Trophoblast cell (in vitro differentiated cells and primary cell): ENCODE measurements at regions not wholly inside any gene's neighbourhood (a gene's known extent, or its start where the extent isn't known, plus 50 kb on each side); places are given as distances from the start of the nearest gene placed in this dataset.
A peak's percentile ranks its signal among the peaks of the same experiment; 100 is the strongest.

Experiments
- DNase-seq, 2 donors: peaks; one replicate each; pipeline ENCODE4 v3.0.0-alpha.2; 2016
- H2AFZ ChIP-seq: 2 replicates; pipeline ENCODE4 v1.6.1; 2013; ENCODE audit warnings: low read length, moderate library complexity, mild to moderate bottlenecking; ENCODE audit not compliant: insufficient read depth, poor library complexity
- H2AK5ac ChIP-seq: 2 replicates; pipeline ENCODE4 v1.6.1; 2013; ENCODE audit warnings: mild to moderate bottlenecking, low read length
- H2BK120ac ChIP-seq: 2 replicates; pipeline ENCODE4 v1.6.1; 2013; ENCODE audit warnings: low read length, mild to moderate bottlenecking, moderate library complexity; ENCODE audit not compliant: insufficient read depth, poor library complexity
- H2BK12ac ChIP-seq: 2 replicates; pipeline ENCODE4 v1.6.1; 2013; ENCODE audit warnings: mild to moderate bottlenecking, low read length, moderate library complexity
- H2BK5ac ChIP-seq: 2 replicates; pipeline ENCODE4 v1.6.1; 2013; ENCODE audit warnings: low read length, low read depth, moderate library complexity, mild to moderate bottlenecking; ENCODE audit not compliant: poor library complexity
- H3K14ac ChIP-seq: 2 replicates; pipeline ENCODE4 v1.6.1; 2013; ENCODE audit warnings: mild to moderate bottlenecking, low read length
- H3K18ac ChIP-seq: 2 replicates; pipeline ENCODE4 v1.6.1; 2013; ENCODE audit warnings: mild to moderate bottlenecking, low read length
- H3K23ac ChIP-seq: 2 replicates; pipeline ENCODE4 v1.6.1; 2013; ENCODE audit warnings: low read length
- H3K27ac ChIP-seq: 2 replicates; pipeline ENCODE4 v1.5.1; 2013; ENCODE audit warnings: low read depth, mild to moderate bottlenecking, inconsistent platforms, low read length, moderate library complexity
- H3K27me3 ChIP-seq: 2 replicates; pipeline ENCODE4 v1.6.1; 2013; ENCODE audit warnings: inconsistent platforms, mild to moderate bottlenecking, low read length, moderate library complexity; ENCODE audit not compliant: insufficient read depth
- H3K36me3 ChIP-seq, 2 experiments: 1 replicate in 1 of 2; 2 replicates in 1 of 2; pipeline ENCODE4 v1.6.1; 2013; ENCODE audit warnings: low read length in 2 of 2, mild to moderate bottlenecking in 2 of 2, moderate library complexity in 1 of 2; ENCODE audit not compliant: insufficient read depth in 2 of 2, control insufficient read depth in 1 of 2
- H3K4ac ChIP-seq: 2 replicates; pipeline ENCODE4 v1.6.1; 2013; ENCODE audit warnings: low read depth, mild to moderate bottlenecking, low read length, moderate library complexity
- H3K4me1 ChIP-seq, 2 experiments: 1 replicate in 1 of 2; 2 replicates in 1 of 2; pipeline ENCODE4 v1.6.1; 2013; ENCODE audit warnings: low read length in 2 of 2, mild to moderate bottlenecking in 2 of 2, moderate library complexity in 1 of 2; ENCODE audit not compliant: insufficient read depth in 2 of 2, control insufficient read depth in 1 of 2
- H3K4me2 ChIP-seq: 2 replicates; pipeline ENCODE4 v1.6.1; 2013; ENCODE audit warnings: inconsistent platforms, mild to moderate bottlenecking, low read length, moderate library complexity
- H3K4me3 ChIP-seq: 2 replicates; pipeline ENCODE4 v1.5.1; 2013; ENCODE audit warnings: mild to moderate bottlenecking, low read depth, low read length, inconsistent platforms
- H3K79me1 ChIP-seq: one replicate; pipeline ENCODE4 v1.6.1; 2013; ENCODE audit warnings: low read length
- H3K79me2 ChIP-seq: 2 replicates; pipeline ENCODE4 v1.6.1; 2013; ENCODE audit warnings: low read length, mild to moderate bottlenecking; ENCODE audit not compliant: control insufficient read depth, insufficient read depth, poor library complexity
- H3K9ac ChIP-seq: 2 replicates; pipeline ENCODE4 v1.6.1; 2013; ENCODE audit warnings: mild to moderate bottlenecking, low read length
- H3K9me3 ChIP-seq: 2 replicates; pipeline ENCODE4 v1.6.1; 2013; ENCODE audit warnings: low read depth, mild to moderate bottlenecking, control low read depth, inconsistent platforms, low read length; ENCODE audit not compliant: insufficient read depth
- H4K12ac ChIP-seq: 2 replicates; pipeline ENCODE4 v1.6.1; 2013; ENCODE audit warnings: low read depth, mild to moderate bottlenecking, low read length, moderate library complexity
- H4K8ac ChIP-seq: 2 replicates; pipeline ENCODE4 v1.6.1; 2013; ENCODE audit warnings: low read depth, mild to moderate bottlenecking, low read length, moderate library complexity
- H4K91ac ChIP-seq: one replicate; pipeline ENCODE4 v1.6.1; 2013; ENCODE audit warnings: low read depth, mild to moderate bottlenecking, low read length, moderate library complexity
- WGBS: extraction: QIAGEN DNeasy Blood & Tissue Kit; methylation state at CpG from one replicate; pipeline ENCODE4 v1.1.7; 2013; ENCODE audit warnings: missing lambda C conversion rate; ENCODE audit not compliant: insufficient read length, insufficient coverage; ENCODE audit errors: extremely low coverage; 5-methylcytosine and 5-hydroxymethylcytosine counted together

DNA sequence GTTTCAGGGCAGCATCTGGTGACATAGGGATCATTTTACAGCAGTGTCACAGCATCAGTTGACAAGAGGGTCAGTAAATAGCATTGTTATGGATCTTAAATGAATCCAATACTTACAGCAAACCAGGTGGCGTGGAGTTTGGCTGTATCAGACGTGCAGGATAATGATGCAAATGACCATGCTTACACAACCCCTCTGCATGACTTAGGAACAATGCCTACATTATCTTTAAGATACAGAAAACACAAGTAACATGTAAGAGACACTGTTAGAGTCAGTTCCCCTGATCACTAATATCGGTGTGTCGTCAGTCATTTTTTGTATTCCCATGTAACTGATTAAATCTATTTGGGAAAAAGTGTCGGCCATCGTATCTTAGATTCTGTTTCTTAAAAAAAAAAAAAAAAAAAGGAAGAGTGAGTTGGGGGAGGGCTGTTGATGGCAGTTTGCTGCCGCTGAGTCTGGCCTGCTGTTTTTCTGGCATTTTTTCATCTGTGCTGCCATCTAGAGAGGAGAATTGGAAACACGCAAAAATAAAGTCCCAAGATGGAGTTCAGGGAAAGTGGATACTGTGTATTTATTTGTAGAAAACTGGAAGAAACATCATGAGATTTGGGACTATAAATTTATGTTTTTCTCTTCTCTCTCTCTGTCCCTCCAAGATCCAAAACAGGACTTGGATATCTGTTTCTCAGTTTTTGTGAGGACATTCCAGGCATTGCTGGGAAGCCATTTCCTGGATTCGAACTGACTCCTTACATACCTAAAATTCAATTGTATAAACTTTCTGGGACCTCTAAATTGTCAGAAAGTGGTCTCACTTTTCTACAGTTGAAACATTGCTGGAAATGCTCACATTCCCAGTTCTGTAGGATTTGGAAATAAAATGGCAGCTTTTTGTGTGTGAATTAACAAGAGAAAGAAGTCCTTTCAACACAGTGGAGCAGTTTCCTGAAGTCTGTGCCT, 60.3 kb upstream of the AGPS start:
- no peak overlapping the region for H3K4ac ChIP-seq
- no peak overlapping the region for H4K12ac ChIP-seq
- H3K27ac ChIP-seq: peak overlapping the region; percentile 51
- no CpG with 5 or more reads among the region's 9 CpGs for WGBS
- no peak overlapping the region for H2AK5ac ChIP-seq
- no peak overlapping the region for H2BK12ac ChIP-seq
- H3K36me3 ChIP-seq: peaks cover 0 to 2% of the 10 kb centered on the region in 2 experiments
- peak overlapping the region; percentile 33 for H3K4me2 ChIP-seq
- no peak overlapping the region for H3K14ac ChIP-seq
- no peak overlapping the region for H3K23ac ChIP-seq
- H2BK120ac ChIP-seq: no peak overlapping the region
- H2AFZ ChIP-seq: no peak overlapping the region
- no peaks in the 10 kb centered on the region for H3K79me2 ChIP-seq
- peak; percentile 22 to 77 for DNase-seq
- H3K9ac ChIP-seq: no peak overlapping the region
- no peaks in the 10 kb centered on the region for H3K79me1 ChIP-seq
- no peak overlapping the region for H3K18ac ChIP-seq
- H3K27me3 ChIP-seq: no peaks in the 10 kb centered on the region
- H4K8ac ChIP-seq: peak overlapping the region; percentile 17
- H2BK5ac ChIP-seq: no peak overlapping the region
- H3K4me1 ChIP-seq: peaks cover 0 to 6% of the 10 kb centered on the region in 2 experiments
- H4K91ac ChIP-seq: no peak overlapping the region
- H3K9me3 ChIP-seq: no peaks in the 10 kb centered on the region
- H3K4me3 ChIP-seq: no peak overlapping the region

DNA sequence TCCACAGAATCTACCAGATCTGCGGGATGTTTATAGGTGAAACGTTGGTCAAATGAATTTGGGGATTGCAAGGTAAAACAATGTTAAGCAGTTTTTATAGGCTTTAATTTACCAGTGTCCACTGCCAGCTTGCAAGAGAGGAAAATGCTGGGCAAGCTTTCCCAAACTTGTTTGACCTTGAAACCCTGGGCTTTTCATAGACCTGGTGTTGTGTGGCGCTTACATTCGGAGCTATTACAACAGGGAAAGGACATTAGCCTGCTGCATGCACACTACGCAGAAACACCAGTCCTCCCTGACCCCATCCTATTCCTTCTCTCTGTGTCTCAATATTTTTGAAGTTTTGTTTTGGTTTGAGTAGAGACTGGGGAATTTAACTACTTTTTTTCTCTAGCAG, 59.6 kb upstream of the AGPS start:
- no peak overlapping the region for H2AK5ac ChIP-seq
- peaks cover 0 to 2% of the 10 kb centered on the region in 2 experiments for H3K36me3 ChIP-seq
- no peak overlapping the region for H3K14ac ChIP-seq
- H3K27me3 ChIP-seq: no peaks in the 10 kb centered on the region
- no peak overlapping the region for H2AFZ ChIP-seq
- H3K4me3 ChIP-seq: no peak overlapping the region
- H2BK120ac ChIP-seq: peak overlapping the region; percentile 88
- H3K4me2 ChIP-seq: no peak overlapping the region
- H3K79me1 ChIP-seq: no peaks in the 10 kb centered on the region
- H4K8ac ChIP-seq: peak overlapping the region; percentile 17
- H2BK5ac ChIP-seq: no peak overlapping the region
- no peaks in the 10 kb centered on the region for H3K9me3 ChIP-seq
- no CpG with 5 or more reads among the region's 5 CpGs for WGBS
- H3K79me2 ChIP-seq: no peaks in the 10 kb centered on the region
- H3K4ac ChIP-seq: no peak overlapping the region
- H4K91ac ChIP-seq: peak overlapping the region; percentile 19
- H3K23ac ChIP-seq: no peak overlapping the region
- no peak overlapping the region for H2BK12ac ChIP-seq
- H3K27ac ChIP-seq: peak overlapping the region; percentile 51
- no peak overlapping the region for H3K18ac ChIP-seq
- no peak overlapping the region for H4K12ac ChIP-seq
- H3K9ac ChIP-seq: peak overlapping the region; percentile 79
- no peak for DNase-seq
- H3K4me1 ChIP-seq: peaks cover 0 to 6% of the 10 kb centered on the region in 2 experiments

DNA sequence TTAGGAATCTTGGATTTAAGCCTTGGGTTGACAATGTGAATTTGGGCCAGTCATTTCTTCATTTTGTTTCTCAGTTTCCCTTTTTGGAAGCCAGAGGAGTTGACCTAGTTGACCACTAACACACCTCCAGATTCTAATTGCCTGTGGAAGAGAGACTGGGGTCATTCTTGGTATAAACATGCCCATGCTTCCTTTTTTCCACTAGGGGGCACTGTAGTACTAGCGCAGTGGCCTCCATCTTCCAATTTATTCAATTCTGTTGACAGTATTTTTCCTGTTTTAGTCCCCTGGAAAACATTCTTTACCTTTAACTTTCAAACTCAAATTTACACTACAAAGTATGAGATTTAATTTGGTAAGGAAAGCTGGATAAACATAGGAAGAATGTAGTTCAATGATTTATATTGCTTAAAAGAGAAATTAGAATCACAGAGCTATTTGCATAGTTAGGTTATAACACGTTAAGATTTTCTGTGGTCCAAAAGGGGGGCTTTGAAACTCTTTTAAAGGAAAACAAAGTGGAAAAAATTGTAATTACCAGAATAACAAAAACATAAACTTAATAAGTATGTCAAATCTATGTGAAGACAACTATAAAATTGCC, 57.5 kb upstream of the AGPS start:
- peaks cover 0 to 6% of the 10 kb centered on the region in 2 experiments for H3K4me1 ChIP-seq
- WGBS: no CpG with 5 or more reads among the region's 2 CpGs
- H3K27me3 ChIP-seq: no peaks in the 10 kb centered on the region
- no peak overlapping the region for H4K12ac ChIP-seq
- H3K79me1 ChIP-seq: peaks cover 2% of the 10 kb centered on the region
- no peak overlapping the region for H2BK12ac ChIP-seq
- H3K23ac ChIP-seq: no peak overlapping the region
- H2BK5ac ChIP-seq: no peak overlapping the region
- peak in 1 of 2 donors; percentile 78 for DNase-seq
- H3K14ac ChIP-seq: no peak overlapping the region
- H3K4me3 ChIP-seq: no peak overlapping the region
- no peak overlapping the region for H3K18ac ChIP-seq
- peaks cover 2% of the 10 kb centered on the region for H3K79me2 ChIP-seq
- no peak overlapping the region for H3K27ac ChIP-seq
- no peak overlapping the region for H3K9ac ChIP-seq
- H3K9me3 ChIP-seq: no peaks in the 10 kb centered on the region
- no peak overlapping the region for H3K4ac ChIP-seq
- H3K4me2 ChIP-seq: no peak overlapping the region
- no peak overlapping the region for H4K8ac ChIP-seq
- H2BK120ac ChIP-seq: no peak overlapping the region
- no peak overlapping the region for H2AK5ac ChIP-seq
- no peak overlapping the region for H4K91ac ChIP-seq
- H3K36me3 ChIP-seq: peaks cover 0 to 2% of the 10 kb centered on the region in 2 experiments
- no peak overlapping the region for H2AFZ ChIP-seq

GRCh38 chr2:177335917-177336450, 56.6 kb upstream of the AGPS start:
- H4K12ac ChIP-seq: no peak overlapping the region
- H3K4me1 ChIP-seq: peaks cover 0 to 6% of the 10 kb centered on the region in 2 experiments
- no peak overlapping the region for H3K4me2 ChIP-seq
- H2AFZ ChIP-seq: no peak overlapping the region
- H3K4ac ChIP-seq: no peak overlapping the region
- H3K14ac ChIP-seq: no peak overlapping the region
- no peak overlapping the region for H4K91ac ChIP-seq
- no peak overlapping the region for H2BK5ac ChIP-seq
- H3K79me2 ChIP-seq: peaks cover 2% of the 10 kb centered on the region
- no peak overlapping the region for H2BK120ac ChIP-seq
- H2AK5ac ChIP-seq: no peak overlapping the region
- peaks cover 0 to 2% of the 10 kb centered on the region in 2 experiments for H3K36me3 ChIP-seq
- H2BK12ac ChIP-seq: no peak overlapping the region
- no peak overlapping the region for H3K23ac ChIP-seq
- H3K79me1 ChIP-seq: peaks cover 2% of the 10 kb centered on the region
- WGBS: no CpG with 5 or more reads among the region's 1 CpG
- H3K27me3 ChIP-seq: no peaks in the 10 kb centered on the region
- H3K18ac ChIP-seq: no peak overlapping the region
- no peak overlapping the region for H4K8ac ChIP-seq
- DNase-seq: no peak
- H3K9me3 ChIP-seq: no peaks in the 10 kb centered on the region
- no peak overlapping the region for H3K27ac ChIP-seq
- H3K9ac ChIP-seq: no peak overlapping the region
- H3K4me3 ChIP-seq: no peak overlapping the region
